OCI-LY1 (cell line): ENCODE measurements at regions not wholly inside any gene's neighbourhood (a gene's known extent, or its start where the extent isn't known, plus 50 kb on each side); places are given as distances from the start of the nearest gene placed in this dataset.

Experiments used
- CTCF ChIP-seq: fragments of 200-600 bp; sonication (generic), shearing (Covaris generic); IDR thresholded peaks from 2 replicates; pipeline ENCODE4 v1.5.1; 2017; ENCODE audit warnings: mild to moderate bottlenecking, antibody characterized with exemption, low read length, moderate library complexity, mixed read lengths
- EZH2 ChIP-seq: fragments of 200-600 bp; sonication (generic), shearing (Covaris generic); IDR thresholded peaks from 2 replicates; pipeline ENCODE4 v1.8.0; 2017; ENCODE audit warnings: borderline replicate concordance, mixed run types, mild to moderate bottlenecking, antibody characterized with exemption, low read length, moderate library complexity, mixed read lengths

GRCh38 chr1:29852248-29852647, 615.9 kb downstream of the PTPRU start:
- TF ChIP-seq CTCF (no peak), EZH2 (no peak)
